Panc1 (cell line): ENCODE measurements at regions not wholly inside any gene's neighbourhood (a gene's known extent, or its start where the extent isn't known, plus 50 kb on each side); places are given as distances from the start of the nearest gene placed in this dataset.

Experiments used
- POLR2AphosphoS5 ChIP-seq: IDR thresholded peaks from 2 replicates; pipeline ENCODE4 v1.6.1; 2012; ENCODE audit warnings: mild to moderate bottlenecking, low read depth, low read length, moderate library complexity
- TCF7L2 ChIP-seq: IDR thresholded peaks from 2 replicates; pipeline ENCODE4 v1.6.1; 2011; ENCODE audit warnings: mild to moderate bottlenecking, low read depth, low read length, inconsistent platforms
- TF ChIP-seq, protein P1 (sequence below): fragments of 450-650 bp; IDR thresholded peaks from 2 replicates; pipeline ENCODE4 v1.5.1; 2017; ENCODE audit warnings: mild to moderate bottlenecking
- TF ChIP-seq, protein P2 (sequence below), 2 experiments: IDR thresholded peaks; 2 replicates each; pipeline ENCODE4 v1.6.1; 2011 to 2012; ENCODE audit warnings: low read depth in 2 of 2, control low read depth in 1 of 2, low read length in 1 of 2, mild to moderate bottlenecking in 1 of 2, moderate library complexity in 1 of 2; ENCODE audit not compliant: insufficient read depth in 1 of 2

DNA sequence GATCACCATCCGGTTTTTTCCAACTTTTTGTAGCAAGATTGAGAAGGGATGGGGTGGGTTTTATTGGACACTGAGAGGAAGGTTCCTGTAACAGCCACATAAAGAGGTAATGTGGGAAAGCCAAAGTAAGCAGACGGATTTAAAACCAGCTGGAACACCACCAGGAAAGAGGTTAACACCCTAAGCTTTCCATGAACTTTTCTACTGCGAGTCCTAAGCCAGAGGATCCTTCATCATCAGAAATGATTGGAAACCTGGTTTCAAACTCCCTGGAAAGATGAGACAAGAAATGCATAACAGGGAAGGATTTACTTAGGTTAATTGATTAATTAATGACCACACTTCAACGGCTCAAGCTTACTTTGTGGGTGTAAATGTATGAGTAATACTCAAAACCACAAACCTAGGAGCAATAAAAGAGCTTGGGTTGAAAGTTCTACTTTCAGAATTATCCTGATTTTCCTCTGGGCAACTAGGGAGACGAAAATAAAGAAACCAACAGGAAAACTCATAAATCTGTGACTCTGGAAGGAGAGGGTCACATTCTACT, 91.5 kb downstream of the COX18 start:
- TF ChIP-seq POLR2AphosphoS5 (no peak), TCF7L2 (no peak)
- TF ChIP-seq, protein P1, sequence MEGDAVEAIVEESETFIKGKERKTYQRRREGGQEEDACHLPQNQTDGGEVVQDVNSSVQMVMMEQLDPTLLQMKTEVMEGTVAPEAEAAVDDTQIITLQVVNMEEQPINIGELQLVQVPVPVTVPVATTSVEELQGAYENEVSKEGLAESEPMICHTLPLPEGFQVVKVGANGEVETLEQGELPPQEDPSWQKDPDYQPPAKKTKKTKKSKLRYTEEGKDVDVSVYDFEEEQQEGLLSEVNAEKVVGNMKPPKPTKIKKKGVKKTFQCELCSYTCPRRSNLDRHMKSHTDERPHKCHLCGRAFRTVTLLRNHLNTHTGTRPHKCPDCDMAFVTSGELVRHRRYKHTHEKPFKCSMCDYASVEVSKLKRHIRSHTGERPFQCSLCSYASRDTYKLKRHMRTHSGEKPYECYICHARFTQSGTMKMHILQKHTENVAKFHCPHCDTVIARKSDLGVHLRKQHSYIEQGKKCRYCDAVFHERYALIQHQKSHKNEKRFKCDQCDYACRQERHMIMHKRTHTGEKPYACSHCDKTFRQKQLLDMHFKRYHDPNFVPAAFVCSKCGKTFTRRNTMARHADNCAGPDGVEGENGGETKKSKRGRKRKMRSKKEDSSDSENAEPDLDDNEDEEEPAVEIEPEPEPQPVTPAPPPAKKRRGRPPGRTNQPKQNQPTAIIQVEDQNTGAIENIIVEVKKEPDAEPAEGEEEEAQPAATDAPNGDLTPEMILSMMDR = no peak
- TF ChIP-seq, protein P2, sequence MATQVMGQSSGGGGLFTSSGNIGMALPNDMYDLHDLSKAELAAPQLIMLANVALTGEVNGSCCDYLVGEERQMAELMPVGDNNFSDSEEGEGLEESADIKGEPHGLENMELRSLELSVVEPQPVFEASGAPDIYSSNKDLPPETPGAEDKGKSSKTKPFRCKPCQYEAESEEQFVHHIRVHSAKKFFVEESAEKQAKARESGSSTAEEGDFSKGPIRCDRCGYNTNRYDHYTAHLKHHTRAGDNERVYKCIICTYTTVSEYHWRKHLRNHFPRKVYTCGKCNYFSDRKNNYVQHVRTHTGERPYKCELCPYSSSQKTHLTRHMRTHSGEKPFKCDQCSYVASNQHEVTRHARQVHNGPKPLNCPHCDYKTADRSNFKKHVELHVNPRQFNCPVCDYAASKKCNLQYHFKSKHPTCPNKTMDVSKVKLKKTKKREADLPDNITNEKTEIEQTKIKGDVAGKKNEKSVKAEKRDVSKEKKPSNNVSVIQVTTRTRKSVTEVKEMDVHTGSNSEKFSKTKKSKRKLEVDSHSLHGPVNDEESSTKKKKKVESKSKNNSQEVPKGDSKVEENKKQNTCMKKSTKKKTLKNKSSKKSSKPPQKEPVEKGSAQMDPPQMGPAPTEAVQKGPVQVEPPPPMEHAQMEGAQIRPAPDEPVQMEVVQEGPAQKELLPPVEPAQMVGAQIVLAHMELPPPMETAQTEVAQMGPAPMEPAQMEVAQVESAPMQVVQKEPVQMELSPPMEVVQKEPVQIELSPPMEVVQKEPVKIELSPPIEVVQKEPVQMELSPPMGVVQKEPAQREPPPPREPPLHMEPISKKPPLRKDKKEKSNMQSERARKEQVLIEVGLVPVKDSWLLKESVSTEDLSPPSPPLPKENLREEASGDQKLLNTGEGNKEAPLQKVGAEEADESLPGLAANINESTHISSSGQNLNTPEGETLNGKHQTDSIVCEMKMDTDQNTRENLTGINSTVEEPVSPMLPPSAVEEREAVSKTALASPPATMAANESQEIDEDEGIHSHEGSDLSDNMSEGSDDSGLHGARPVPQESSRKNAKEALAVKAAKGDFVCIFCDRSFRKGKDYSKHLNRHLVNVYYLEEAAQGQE (IDR thresholded peaks at IDR 0.05; ENCODE audit: insufficient read depth in 1 of 2, low read depth in 2 of 2, low read length in 1 of 2) = no peak
